ENCODE measurements at regions not wholly inside any gene's neighbourhood (a gene's known extent, or its start where the extent isn't known, plus 50 kb on each side); places are given as distances from the start of the nearest gene placed in this dataset.
"Not testable (repeated sequence)": the region's sequence is repeated elsewhere in the genome, so short reads cannot be mapped to it uniquely, and the experiment has no call there.

- no peak for TF ChIP-seq ZFX (IDR thresholded peaks at IDR 0.05; ENCODE audit: borderline replicate concordance)
- no peak for TF ChIP-seq CTCF (IDR thresholded peaks at IDR 0.05)
- H3K27ac ChIP-seq = no peak overlapping the region
Observed at GRCh38 chr5:89668821-89669220, 740.7 kb downstream of the CETN3 start.

GRCh38 chr5:89662499-89662898 lies 747.1 kb downstream of the CETN3 start:
- TF ChIP-seq CTCF (IDR thresholded peaks at IDR 0.05) = no peak
- no peak for TF ChIP-seq ZFX (IDR thresholded peaks at IDR 0.05; ENCODE audit: borderline replicate concordance)
- H3K27ac ChIP-seq = no peak overlapping the region

- no peak for TF ChIP-seq ZFX (IDR thresholded peaks at IDR 0.05; ENCODE audit: borderline replicate concordance)
- TF ChIP-seq CTCF (IDR thresholded peaks at IDR 0.05) = no peak
- no peak overlapping the region for H3K27ac ChIP-seq
Observed at GRCh38 chr5:89638871-89639270, 755.9 kb upstream of the MEF2C start.

GRCh38 chr5:89634176-89634575 lies 751.2 kb upstream of the MEF2C start:
- not testable (repeated sequence) for H3K27ac ChIP-seq

DNA sequence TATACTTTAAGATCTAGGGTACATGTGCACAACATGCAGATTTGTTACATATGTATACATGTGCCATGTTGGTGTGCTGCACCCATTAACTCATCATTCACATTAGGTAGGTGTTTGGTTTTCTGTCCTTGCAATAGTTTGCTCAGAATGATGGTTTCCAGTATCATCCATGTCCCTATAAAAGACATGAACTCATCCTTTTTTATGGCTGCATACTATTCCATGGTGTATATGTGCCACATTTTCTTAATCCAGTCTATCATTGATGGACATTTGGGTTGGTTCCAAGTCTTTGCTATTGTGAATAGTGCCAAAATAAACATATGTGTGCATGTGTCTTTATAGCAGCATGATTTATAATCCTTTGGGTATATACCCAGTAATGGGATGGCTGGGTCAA lies 747.1 kb upstream of the MEF2C start:
- not testable (repeated sequence) for H3K27ac ChIP-seq

GRCh38 chr5:89628876-89629635 lies 746.1 kb upstream of the MEF2C start:
- TF ChIP-seq ZFX (IDR thresholded peaks at IDR 0.05; ENCODE audit: borderline replicate concordance) (no peak), CTCF (IDR thresholded peaks at IDR 0.05) (no peak)
- H3K27ac ChIP-seq = no peak overlapping the region

- TF ChIP-seq ZFX (IDR thresholded peaks at IDR 0.05; ENCODE audit: borderline replicate concordance) = no peak
- no peak overlapping the region for H3K27ac ChIP-seq
Observed at GRCh38 chr5:89615839-89616518, 733.0 kb upstream of the MEF2C start.

DNA sequence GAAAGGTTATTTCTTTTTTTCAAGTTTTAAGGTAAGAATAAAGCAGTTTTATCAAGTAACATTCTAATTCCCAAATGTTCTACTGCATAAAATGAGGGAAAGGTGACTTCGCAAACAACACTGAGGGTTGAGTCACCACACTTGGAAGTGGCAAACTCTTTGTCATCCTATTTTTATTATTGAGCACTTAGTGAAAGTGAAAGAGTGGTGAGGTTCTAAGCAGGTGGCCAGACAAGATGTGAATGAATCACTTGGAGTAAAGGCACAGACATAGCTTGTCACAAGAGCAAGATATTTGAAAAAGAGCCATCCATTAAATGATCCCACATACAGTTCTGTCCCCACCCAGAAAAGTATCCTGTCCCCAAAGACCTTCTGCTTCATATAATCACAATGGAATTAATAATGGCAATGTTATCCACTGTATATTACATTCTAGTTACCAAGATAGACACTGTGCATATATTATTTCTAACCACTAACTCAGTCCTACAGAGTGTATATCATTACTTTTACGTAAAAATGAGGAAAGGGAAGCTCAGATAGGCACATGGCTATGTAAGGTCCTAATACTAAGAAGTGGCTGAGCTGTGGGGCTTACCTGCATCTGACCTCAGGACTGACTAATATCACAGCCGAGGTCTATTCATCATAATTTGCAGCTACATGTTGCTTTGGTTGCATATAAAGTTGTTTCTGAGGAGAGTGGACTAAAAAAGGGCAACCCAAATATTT lies 730.4 kb upstream of the MEF2C start:
- TF ChIP-seq CTCF (IDR thresholded peaks at IDR 0.05) = no peak
- TF ChIP-seq ZFX (IDR thresholded peaks at IDR 0.05; ENCODE audit: borderline replicate concordance) = no peak
- H3K27ac ChIP-seq = no peak overlapping the region
